AG20443 (cell line): ENCODE measurements at regions not wholly inside any gene's neighbourhood (a gene's known extent, or its start where the extent isn't known, plus 50 kb on each side); places are given as distances from the start of the nearest gene placed in this dataset.
"Not testable (repeated sequence)": the region's sequence is repeated elsewhere in the genome, so short reads cannot be mapped to it uniquely, and the experiment has no call there.

Experiments
- DNase-seq: peaks from one replicate; pipeline ENCODE4 v3.0.0; 2012; ENCODE audit warnings: low spot score, mixed read lengths

- DNase-seq = no peak
These were observed 347.3 kb downstream of the TRIM36 start for GRCh38 chr5:114822436-114822835.

- no peak for DNase-seq
These were observed 379.3 kb downstream of the TRIM36 start for GRCh38 chr5:114790403-114790792.

- no peak for DNase-seq
These were observed 379.8 kb downstream of the TRIM36 start for GRCh38 chr5:114789773-114790402.

GRCh38 chr5:114782869-114783268, 386.8 kb downstream of the TRIM36 start:
- DNase-seq = no peak

GRCh38 chr5:114782177-114782576, 387.5 kb downstream of the TRIM36 start:
- no peak for DNase-seq

- DNase-seq = no peak
These were observed 389.4 kb downstream of the TRIM36 start for GRCh38 chr5:114780290-114780689.

GRCh38 chr5:114744406-114744805, 382.5 kb downstream of the KCNN2 start:
- DNase-seq = no peak

GRCh38 chr5:114734238-114734637, 372.4 kb downstream of the KCNN2 start:
- no peak for DNase-seq

- no peak for DNase-seq
These were observed 368.1 kb downstream of the KCNN2 start for GRCh38 chr5:114729986-114730385.

GRCh38 chr5:114727358-114727757, 365.5 kb downstream of the KCNN2 start:
- DNase-seq = no peak

GRCh38 chr5:114726131-114726530, 364.3 kb downstream of the KCNN2 start:
- DNase-seq = no peak

GRCh38 chr5:114719268-114719667, 357.4 kb downstream of the KCNN2 start:
- DNase-seq = no peak

GRCh38 chr5:114716955-114717354, 355.1 kb downstream of the KCNN2 start:
- DNase-seq = no peak

GRCh38 chr5:114704225-114704893, 342.5 kb downstream of the KCNN2 start:
- not testable (repeated sequence) for DNase-seq

- no peak for DNase-seq
These were observed 340.9 kb downstream of the KCNN2 start for GRCh38 chr5:114702731-114703130.

- DNase-seq = no peak
These were observed 340.3 kb downstream of the KCNN2 start for GRCh38 chr5:114702136-114702535.

GRCh38 chr5:114700823-114701222, 339.0 kb downstream of the KCNN2 start:
- DNase-seq = no peak

GRCh38 chr5:114695292-114695904, 333.5 kb downstream of the KCNN2 start:
- no peak for DNase-seq

GRCh38 chr5:114686356-114686755, 324.5 kb downstream of the KCNN2 start:
- no peak for DNase-seq

- DNase-seq = no peak
These were observed 316.9 kb downstream of the KCNN2 start for GRCh38 chr5:114678778-114679177.

GRCh38 chr5:114665551-114665950, 303.7 kb downstream of the KCNN2 start:
- no peak for DNase-seq

- no peak for DNase-seq
These were observed 298.9 kb downstream of the KCNN2 start for GRCh38 chr5:114660791-114661190.

GRCh38 chr5:114658194-114658593, 296.3 kb downstream of the KCNN2 start:
- DNase-seq = no peak
